IMR-90 (cell line): ENCODE measurements at regions not wholly inside any gene's neighbourhood (a gene's known extent, or its start where the extent isn't known, plus 50 kb on each side); places are given as distances from the start of the nearest gene placed in this dataset.

Experiments used
- ATAC-seq: fragments of 200-7000 bp; cut with Tn5 transposase; 2 replicates; pipeline ENCODE4 v1.9.1; 2020; ENCODE audit warnings: low read depth, mild to moderate bottlenecking, moderate library complexity
- BruUV-seq: library from RNA; stranded (reverse); fragments of 400-500 nt; replicated peaks from 2 replicates; lab custom pipeline; 2021; lab: Mats Ljungman, UMichigan
- CTCF ChIA-PET: fragments of 300-600 bp; formaldehyde crosslinking; extraction: SDS; loops from one replicate; lab custom pipeline; 2021; ENCODE audit warnings: antibody characterized with exemption; lab: Yijun Ruan, JAX
- POLR2A ChIA-PET: fragments of 300-600 bp; sonication (Branson Sonifier 250); formaldehyde crosslinking; loops from one replicate; lab custom pipeline; 2022; ENCODE audit warnings: antibody characterized with exemption; ENCODE audit not compliant: unreplicated experiment; lab: Charles Lee
- DNase-seq: peaks from one replicate; pipeline ENCODE4 v3.0.0; 2013
- H2AFZ ChIP-seq: replicated peaks from 2 replicates; pipeline ENCODE3; 2013; ENCODE audit warnings: low read length, mild to moderate bottlenecking; ENCODE audit not compliant: poor library complexity
- H2AK5ac ChIP-seq: 2 replicates; pipeline ENCODE4 v1.6.1; 2013; ENCODE audit warnings: low read depth, low read length, inconsistent platforms
- H2AK9ac ChIP-seq: replicated peaks from 2 replicates; pipeline ENCODE3; 2013; ENCODE audit warnings: mild to moderate bottlenecking, low read depth, low read length, moderate library complexity; ENCODE audit not compliant: poor library complexity
- H2BK120ac ChIP-seq: 2 replicates; pipeline ENCODE4 v1.6.1; 2013; ENCODE audit warnings: low read depth, low read length, inconsistent platforms
- H2BK15ac ChIP-seq: 3 replicates; pipeline ENCODE4 v1.6.1; 2013; ENCODE audit warnings: low read depth, low read length, inconsistent platforms
- H2BK20ac ChIP-seq: 2 replicates; pipeline ENCODE4 v1.6.1; 2013; ENCODE audit warnings: low read depth, mild to moderate bottlenecking, inconsistent platforms, low read length, moderate library complexity
- H2BK5ac ChIP-seq: 2 replicates; pipeline ENCODE4 v1.6.1; 2013; ENCODE audit warnings: mild to moderate bottlenecking, low read depth, low read length, inconsistent platforms; ENCODE audit not compliant: poor library complexity, severe bottlenecking
- H3K14ac ChIP-seq: replicated peaks from 2 replicates; pipeline ENCODE4 v1.6.1; 2013; ENCODE audit warnings: low read depth, low read length, inconsistent platforms
- H3K18ac ChIP-seq: 2 replicates; pipeline ENCODE4 v1.6.1; 2013; ENCODE audit warnings: low read depth, low read length, control low read depth
- H3K23ac ChIP-seq: 2 replicates; pipeline ENCODE4 v1.6.1; 2013; ENCODE audit warnings: low read depth, low read length, inconsistent platforms
- H3K27ac ChIP-seq: 2 replicates; pipeline ENCODE4 v1.5.1; 2013; ENCODE audit warnings: mild to moderate bottlenecking, control low read depth, low read length; ENCODE audit not compliant: insufficient read depth
- H3K27me3 ChIP-seq: 2 replicates; pipeline ENCODE4 v1.6.1; 2013; ENCODE audit warnings: low read length; ENCODE audit not compliant: control insufficient read depth, insufficient read depth
- H3K36me3 ChIP-seq: 2 replicates; pipeline ENCODE4 v1.6.1; 2013; ENCODE audit warnings: low read length, mixed read lengths; ENCODE audit not compliant: control insufficient read depth, insufficient read depth
- H3K4ac ChIP-seq: 2 replicates; pipeline ENCODE4 v1.6.1; 2013; ENCODE audit warnings: low read depth, low read length, inconsistent platforms
- H3K4me1 ChIP-seq: 2 replicates; pipeline ENCODE4 v1.6.1; 2013; ENCODE audit warnings: low read length, mixed read lengths; ENCODE audit not compliant: control insufficient read depth, insufficient read depth
- H3K4me2 ChIP-seq: 2 replicates; pipeline ENCODE4 v1.6.1; 2013; ENCODE audit warnings: low read depth, mild to moderate bottlenecking, control low read depth, low read length, moderate library complexity
- H3K4me3 ChIP-seq: 2 replicates; pipeline ENCODE4 v1.5.1; 2013; ENCODE audit warnings: low read depth, mild to moderate bottlenecking, control low read depth, low read length, moderate library complexity; ENCODE audit not compliant: insufficient read depth
- H3K56ac ChIP-seq: 2 replicates; pipeline ENCODE4 v1.6.1; 2013; ENCODE audit warnings: low read length, inconsistent platforms; ENCODE audit not compliant: insufficient read depth; ENCODE audit errors: extremely low read depth
- H3K79me1 ChIP-seq, 2 experiments: 2 replicates each; pipeline ENCODE4 v1.6.1; 2013; ENCODE audit warnings: low read length in 2 of 2, inconsistent platforms in 1 of 2, low read depth in 1 of 2
- H3K9ac ChIP-seq: 2 replicates; pipeline ENCODE4 v1.6.1; 2013; ENCODE audit warnings: low read depth, low read length, control low read depth
- H3K9me1 ChIP-seq: 2 replicates; pipeline ENCODE4 v1.6.1; 2013; ENCODE audit warnings: low read length, inconsistent platforms; ENCODE audit not compliant: insufficient read depth
- H3K9me3 ChIP-seq: 2 replicates; pipeline ENCODE4 v1.6.1; 2013; ENCODE audit warnings: low read length; ENCODE audit not compliant: control insufficient read depth, insufficient read depth
- H4K20me1 ChIP-seq: 2 replicates; pipeline ENCODE4 v1.6.1; 2013; ENCODE audit warnings: low read length, inconsistent platforms; ENCODE audit not compliant: insufficient read depth
- H4K5ac ChIP-seq: 2 replicates; pipeline ENCODE4 v1.6.1; 2013; ENCODE audit warnings: mild to moderate bottlenecking, low read depth, low read length, control low read depth
- H4K8ac ChIP-seq, 2 experiments: 2 replicates each; pipeline ENCODE4 v1.6.1; 2013; ENCODE audit warnings: low read depth in 2 of 2, low read length in 2 of 2, control low read depth in 1 of 2, inconsistent platforms in 1 of 2
- H4K91ac ChIP-seq: 2 replicates; pipeline ENCODE4 v1.6.1; 2013; ENCODE audit warnings: low read depth, low read length, inconsistent platforms; ENCODE audit not compliant: insufficient read depth
- CEBPB ChIP-seq: IDR thresholded peaks from 2 replicates; pipeline ENCODE4 v1.6.1; 2012; ENCODE audit warnings: low read depth, low read length, improper control_type of control experiment
- MAZ ChIP-seq: IDR thresholded peaks from 2 replicates; pipeline ENCODE4 v1.6.1; 2012; ENCODE audit warnings: low read depth, mild to moderate bottlenecking, low read length, improper control_type of control experiment, moderate library complexity, borderline replicate concordance
- NFE2L2 ChIP-seq: fragments of 150-350 bp; IDR thresholded peaks from 2 replicates; pipeline ENCODE4 v1.6.1; 2016; ENCODE audit warnings: low read depth, mild to moderate bottlenecking, low read length
- RAD21 ChIP-seq: IDR thresholded peaks from 2 replicates; pipeline ENCODE4 v1.6.1; 2012; ENCODE audit warnings: low read length, improper control_type of control experiment
- WGBS, 2 experiments: methylation state at CpG; one replicate each; pipeline versions ENCODE4 v1.1.5 to v1.1.7; 2013; ENCODE audit warnings: missing lambda C conversion rate in 2 of 2; ENCODE audit not compliant: insufficient read length in 1 of 2; ENCODE audit errors: extremely low coverage in 2 of 2; 5-methylcytosine and 5-hydroxymethylcytosine counted together
- dilution Hi-C: fragments of 300-500 bp; cut with HindIII; formaldehyde crosslinking; loops from one replicate; pipeline ENCODE4 v1.14.3; 2018; ENCODE audit warnings: low sequenced_read_pairs; ENCODE audit not compliant: unreplicated experiment
- in situ Hi-C: fragments of 300-500 bp; cut with MboI; formaldehyde crosslinking; loops from 3 replicates; pipeline ENCODE4 v1.14.3; 2019; ENCODE audit warnings: low sequenced_read_pairs, inconsistent platforms, mixed read lengths
- intact Hi-C: fragments of 100-400 bp; cut with micrococcal nuclease; formaldehyde crosslinking; loops from 2 replicates; pipeline ENCODE4 v1.10.0; 2022

DNA sequence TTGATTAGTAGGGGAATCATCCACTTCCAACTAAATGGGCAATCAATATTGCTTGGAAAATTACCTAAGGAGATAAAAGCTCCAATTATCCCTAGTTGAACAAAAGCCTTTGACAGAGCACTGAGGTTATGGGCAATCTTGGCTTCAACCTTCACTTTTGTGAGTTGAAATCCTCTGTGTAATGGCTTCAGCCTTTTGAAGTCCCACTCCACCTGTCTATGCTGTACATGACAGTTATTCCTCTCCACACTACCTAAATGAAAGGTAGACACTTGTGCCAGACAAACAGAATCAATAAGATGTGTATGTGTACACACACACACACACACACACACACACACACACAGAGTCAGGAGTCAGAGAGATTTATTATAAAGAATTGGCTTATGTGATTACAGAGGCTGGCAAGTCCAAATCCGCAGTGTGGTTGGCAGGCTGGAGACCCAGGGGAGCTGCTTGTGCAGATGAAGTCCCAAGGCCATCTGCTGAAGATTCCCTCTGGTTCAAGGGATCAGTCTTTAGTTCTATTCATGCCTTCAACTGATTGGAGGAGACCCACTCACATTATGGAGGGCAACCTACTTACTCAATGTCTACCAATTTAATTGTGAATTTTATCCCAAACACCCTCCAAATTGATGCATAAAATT lies 164.8 kb upstream of the CDC14C start:
- Histone ChIP-seq H3K4ac (no peak overlapping the region), H3K4me1 (no peaks in the 10 kb centered on the region), H3K27ac (no peak overlapping the region), H3K56ac (no peak overlapping the region), H2AK5ac (no peak overlapping the region), H3K79me1 (no peaks in the 10 kb centered on the region), H4K91ac (no peak overlapping the region), H3K9me3 (no peaks in the 10 kb centered on the region), H4K8ac (no peak overlapping the region), H4K5ac (no peak overlapping the region), H3K23ac (no peak overlapping the region), H3K36me3 (no peaks in the 10 kb centered on the region), H3K9ac (no peak overlapping the region), H2AK9ac (no peak overlapping the region), H2BK20ac (no peak overlapping the region), H2BK5ac (no peak overlapping the region), H3K4me3 (no peak overlapping the region), H2AFZ (no peak overlapping the region), H3K9me1 (no peaks in the 10 kb centered on the region), H2BK15ac (no peak overlapping the region), H2BK120ac (no peak overlapping the region), H3K18ac (no peak overlapping the region), H3K14ac (no peak overlapping the region), H3K4me2 (no peak overlapping the region), H3K27me3 (no peaks in the 10 kb centered on the region), H4K20me1 (no peaks in the 10 kb centered on the region)
- no peak for ATAC-seq
- no CpG with 5 or more reads among the region's 1 CpG for WGBS, 2 experiments
- no peak for TF ChIP-seq CEBPB
- no peak for TF ChIP-seq MAZ
- TF ChIP-seq NFE2L2, result no peak
- TF ChIP-seq RAD21, result no peak
- intact Hi-C loops, result no loop called here
- DNase-seq, result no peak
- POLR2A ChIA-PET, result no interaction called here
- dilution Hi-C loops, result no loop called here
- CTCF ChIA-PET, result no interaction called here
- in situ Hi-C loops, result no loop called here
- BruUV-seq, result no TSS peak
